H1 (cell line): ENCODE measurements at regions not wholly inside any gene's neighbourhood (a gene's known extent, or its start where the extent isn't known, plus 50 kb on each side); places are given as distances from the start of the nearest gene placed in this dataset.

Source experiments
- CTCF ChIA-PET: fragments of 300-600 bp; sonication (Branson Sonifier 250); formaldehyde crosslinking; loops from one replicate; lab custom pipeline; 2021; ENCODE audit not compliant: partially characterized antibody; lab: Charles Lee
- POLR2A ChIA-PET: fragments of 300-600 bp; sonication (Branson Sonifier 250); formaldehyde crosslinking; loops from one replicate; lab custom pipeline; 2021; ENCODE audit warnings: inconsistent platforms; ENCODE audit not compliant: partially characterized antibody; lab: Charles Lee
- DNase-seq, 2 experiments: peaks; one replicate each; pipeline versions ENCODE4 v3.0.0 to v3.0.0-alpha.2; 2010 to 2022; ENCODE audit warnings: low spot score in 2 of 2, low read depth in 1 of 2, mixed read lengths in 1 of 2
- FAIRE-seq: peaks from 2 replicates; lab custom pipeline; 2011; peaks lifted over from hg19 to GRCh38; lab: Jason Lieb, UNC
- H2AFZ ChIP-seq: 2 replicates; pipeline ENCODE4 v1.8.1; 2012; ENCODE audit warnings: low read length, inconsistent platforms
- H2AK5ac ChIP-seq: 2 replicates; pipeline ENCODE4 v1.6.1; 2013; ENCODE audit warnings: low read depth, low read length
- H2BK120ac ChIP-seq: replicated peaks from 2 replicates; pipeline ENCODE3; 2013; ENCODE audit warnings: low read depth, low read length, inconsistent platforms
- H2BK12ac ChIP-seq: 2 replicates; pipeline ENCODE4 v1.6.1; 2013; ENCODE audit warnings: low read depth, low read length
- H2BK15ac ChIP-seq: 2 replicates; pipeline ENCODE4 v1.6.1; 2013; ENCODE audit warnings: low read length
- H2BK20ac ChIP-seq: 2 replicates; pipeline ENCODE4 v1.6.1; 2013; ENCODE audit warnings: low read length
- H2BK5ac ChIP-seq: 2 replicates; pipeline ENCODE4 v1.6.1; 2013; ENCODE audit warnings: low read depth, low read length
- H3K14ac ChIP-seq: 2 replicates; pipeline ENCODE4 v1.6.1; 2013; ENCODE audit warnings: inconsistent platforms; ENCODE audit not compliant: insufficient read length
- H3K18ac ChIP-seq: 2 replicates; pipeline ENCODE4 v1.6.1; 2013; ENCODE audit warnings: low read length; ENCODE audit errors: extremely low read depth
- H3K23ac ChIP-seq: 2 replicates; pipeline ENCODE4 v1.6.1; 2013; ENCODE audit warnings: inconsistent platforms; ENCODE audit not compliant: insufficient read length
- H3K23me2 ChIP-seq: 2 replicates; pipeline ENCODE4 v1.6.1; 2013; ENCODE audit warnings: low read depth, low read length
- H3K27ac ChIP-seq: 2 replicates; pipeline ENCODE4 v1.6.1; 2011; ENCODE audit warnings: low read depth, low read length, inconsistent platforms
- H3K27me3 ChIP-seq, 4 experiments: replicated peaks in 1 of 4; 1 replicate in 1 of 4; 2 replicates in 3 of 4; pipeline versions ENCODE4 v1.6.1 to v1.8.1; 2011 to 2013; ENCODE audit warnings: low read length in 3 of 4, mild to moderate bottlenecking in 3 of 4, inconsistent platforms in 2 of 4, mixed read lengths in 2 of 4, moderate library complexity in 1 of 4; ENCODE audit not compliant: control insufficient read depth in 3 of 4, insufficient read depth in 3 of 4; ENCODE audit errors: extremely low read depth in 1 of 4
- H3K36me3 ChIP-seq, 4 experiments: 2 replicates each; pipeline versions ENCODE4 v1.6.1 to v1.8.1; 2011 to 2013; ENCODE audit warnings: mild to moderate bottlenecking in 4 of 4, low read length in 3 of 4, moderate library complexity in 2 of 4, control low read depth in 1 of 4, inconsistent platforms in 1 of 4; ENCODE audit not compliant: insufficient read depth in 4 of 4, control insufficient read depth in 2 of 4
- H3K4ac ChIP-seq: replicated peaks from 2 replicates; pipeline ENCODE3; 2013; ENCODE audit warnings: low read length, low read depth, mixed read lengths, inconsistent platforms; ENCODE audit not compliant: insufficient read length
- H3K4me1 ChIP-seq, 4 experiments: replicated peaks in 1 of 4; 1 replicate in 1 of 4; 2 replicates in 3 of 4; pipeline versions ENCODE4 v1.6.1 to v1.8.1; 2011 to 2013; ENCODE audit warnings: low read length in 3 of 4, inconsistent platforms in 2 of 4, mixed read lengths in 1 of 4; ENCODE audit not compliant: insufficient read depth in 4 of 4, control insufficient read depth in 3 of 4
- H3K4me2 ChIP-seq, 2 experiments: 2 replicates each; pipeline versions ENCODE4 v1.6.1 to v1.8.1; 2011 to 2013; ENCODE audit warnings: low read depth in 2 of 2, low read length in 2 of 2, control low read depth in 1 of 2, inconsistent platforms in 1 of 2, mild to moderate bottlenecking in 1 of 2; ENCODE audit not compliant: insufficient read depth in 1 of 2
- H3K4me3 ChIP-seq, 4 experiments: fragments of 200-600, 300-600 bp in 1 of 4; sonication (generic), shearing (Covaris generic), sonication (Bioruptor Twin) in 1 of 4; 2 replicates each; pipeline versions ENCODE4 v1.5.1 to v1.8.1; 2011 to 2016; ENCODE audit warnings: low read length in 4 of 4, low read depth in 3 of 4, control low read depth in 2 of 4, inconsistent platforms in 2 of 4, mild to moderate bottlenecking in 2 of 4, mixed read lengths in 1 of 4, moderate library complexity in 1 of 4; ENCODE audit not compliant: insufficient read depth in 2 of 4; ENCODE audit errors: extremely low read depth in 1 of 4
- H3K56ac ChIP-seq: replicated peaks from 2 replicates; pipeline ENCODE3; 2013; ENCODE audit warnings: low read depth, mild to moderate bottlenecking, mixed read lengths, low read length, inconsistent platforms; ENCODE audit not compliant: insufficient read length
- H3K79me1 ChIP-seq: 2 replicates; pipeline ENCODE4 v1.6.1; 2013; ENCODE audit warnings: low read depth, low read length, control low read depth
- H3K79me2 ChIP-seq, 2 experiments: 2 replicates each; pipeline versions ENCODE4 v1.6.1 to v1.8.1; 2012 to 2013; ENCODE audit warnings: low read length in 2 of 2, mild to moderate bottlenecking in 2 of 2, inconsistent platforms in 1 of 2; ENCODE audit not compliant: insufficient read depth in 2 of 2, control insufficient read depth in 1 of 2
- H3K9ac ChIP-seq, 4 experiments: replicated peaks in 1 of 4; 1 replicate in 1 of 4; 2 replicates in 3 of 4; pipeline versions ENCODE4 v1.6.1 to v1.8.1; 2011 to 2013; ENCODE audit warnings: low read depth in 3 of 4, low read length in 3 of 4, control low read depth in 2 of 4, mild to moderate bottlenecking in 2 of 4, moderate library complexity in 2 of 4, inconsistent platforms in 1 of 4; ENCODE audit errors: extremely low read depth in 1 of 4
- H3K9me3 ChIP-seq, 2 experiments: 2 replicates each; pipeline versions ENCODE4 v1.6.1 to v1.8.1; 2012 to 2013; ENCODE audit warnings: mild to moderate bottlenecking in 2 of 2, moderate library complexity in 2 of 2, control low read depth in 1 of 2, inconsistent platforms in 1 of 2, low read depth in 1 of 2, low read length in 1 of 2, mixed read lengths in 1 of 2; ENCODE audit not compliant: insufficient read depth in 2 of 2
- H4K20me1 ChIP-seq, 2 experiments: replicated peaks in 1 of 2; 2 replicates each; pipeline versions ENCODE3 to v1.8.1; 2011 to 2013; ENCODE audit warnings: inconsistent platforms in 2 of 2, low read length in 2 of 2, mild to moderate bottlenecking in 1 of 2; ENCODE audit not compliant: insufficient read depth in 2 of 2, control insufficient read depth in 1 of 2
- H4K5ac ChIP-seq: 2 replicates; pipeline ENCODE4 v1.6.1; 2013; ENCODE audit warnings: low read length, low read depth, mixed read lengths, inconsistent platforms; ENCODE audit not compliant: insufficient read length
- H4K8ac ChIP-seq: 2 replicates; pipeline ENCODE4 v1.8.0; 2013; ENCODE audit warnings: mild to moderate bottlenecking, moderate library complexity, low read length, inconsistent platforms; ENCODE audit not compliant: insufficient read depth; ENCODE audit errors: extremely low read depth
- H4K91ac ChIP-seq: replicated peaks from 2 replicates; pipeline ENCODE3; 2013; ENCODE audit warnings: low read length, mixed read lengths, inconsistent platforms; ENCODE audit not compliant: insufficient read length
- RAD21 ChIP-seq, 2 experiments: IDR thresholded peaks in 1 of 2; conservative IDR thresholded peaks in 1 of 2; 2 replicates each; pipeline ENCODE4 v1.6.1; 2011; ENCODE audit warnings: low read depth in 2 of 2, low read length in 2 of 2, improper control_type of control experiment in 1 of 2, inconsistent platforms in 1 of 2, mild to moderate bottlenecking in 1 of 2, moderate library complexity in 1 of 2
- SRF ChIP-seq: IDR thresholded peaks from 2 replicates; pipeline ENCODE4 v1.6.1; 2011; ENCODE audit warnings: mild to moderate bottlenecking, low read depth, low read length, moderate library complexity
- WGBS, 2 experiments: shearing (Covaris generic) in 1 of 2; methylation state at CpG; one replicate each; pipeline versions ENCODE4 v1.1.6 to v1.1.7; 2013 to 2015; ENCODE audit warnings: low lambda C conversion rate in 2 of 2, mixed read lengths in 2 of 2, inconsistent platforms in 1 of 2, low coverage in 1 of 2, missing lambda C conversion rate in 1 of 2; ENCODE audit not compliant: insufficient replicate concordance in 2 of 2, insufficient coverage in 1 of 2, insufficient read length in 1 of 2; ENCODE audit errors: extremely low coverage in 1 of 2, missing lambda C conversion rate in 1 of 2; 5-methylcytosine and 5-hydroxymethylcytosine counted together
- TF ChIP-seq, protein P1 (sequence below), 3 experiments: IDR thresholded peaks; 1 replicate in 2 of 3; 2 replicates in 1 of 3; pipeline versions ENCODE4 v1.5.1 to v1.6.1; 2011; ENCODE audit warnings: low read length in 3 of 3, mild to moderate bottlenecking in 3 of 3, inconsistent platforms in 2 of 3, low read depth in 1 of 3, moderate library complexity in 1 of 3; ENCODE audit not compliant: insufficient read depth in 1 of 3; ENCODE audit errors: control extremely low read depth in 1 of 3

DNA sequence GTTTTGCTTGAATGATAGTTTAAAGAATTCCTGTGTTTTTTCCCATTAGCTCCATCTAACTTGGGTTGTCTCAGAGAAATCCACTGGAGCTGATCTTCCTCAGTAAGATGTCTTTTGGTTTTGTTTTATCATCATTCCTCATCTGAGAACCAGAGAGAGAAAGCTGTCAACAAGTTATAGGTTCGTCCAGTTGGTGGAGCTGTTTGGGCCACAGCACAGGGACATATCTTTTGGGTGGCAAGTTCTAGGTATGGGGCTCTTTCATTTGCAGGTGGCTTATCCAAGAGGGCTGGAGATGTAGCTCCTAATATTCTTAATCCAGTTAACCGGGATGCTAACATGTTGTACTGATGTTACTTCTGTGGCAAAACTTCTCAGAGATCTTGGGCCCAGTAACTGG is 174.2 kb downstream of the KCNRG start:
- H3K23me2 ChIP-seq: no peaks in the 10 kb centered on the region
- no peak for DNase-seq
- no peak overlapping the region for H3K18ac ChIP-seq
- H3K23ac ChIP-seq: no peak overlapping the region
- H4K5ac ChIP-seq: no peak overlapping the region
- H4K20me1 ChIP-seq: no peaks in the 10 kb centered on the region
- H2AK5ac ChIP-seq: no peak overlapping the region
- H3K14ac ChIP-seq: no peak overlapping the region
- H3K4me2 ChIP-seq: no peak overlapping the region
- no peaks in the 10 kb centered on the region for H3K27me3 ChIP-seq
- H2BK20ac ChIP-seq: no peak overlapping the region
- no peak overlapping the region for H2BK15ac ChIP-seq
- TF ChIP-seq, protein P1, sequence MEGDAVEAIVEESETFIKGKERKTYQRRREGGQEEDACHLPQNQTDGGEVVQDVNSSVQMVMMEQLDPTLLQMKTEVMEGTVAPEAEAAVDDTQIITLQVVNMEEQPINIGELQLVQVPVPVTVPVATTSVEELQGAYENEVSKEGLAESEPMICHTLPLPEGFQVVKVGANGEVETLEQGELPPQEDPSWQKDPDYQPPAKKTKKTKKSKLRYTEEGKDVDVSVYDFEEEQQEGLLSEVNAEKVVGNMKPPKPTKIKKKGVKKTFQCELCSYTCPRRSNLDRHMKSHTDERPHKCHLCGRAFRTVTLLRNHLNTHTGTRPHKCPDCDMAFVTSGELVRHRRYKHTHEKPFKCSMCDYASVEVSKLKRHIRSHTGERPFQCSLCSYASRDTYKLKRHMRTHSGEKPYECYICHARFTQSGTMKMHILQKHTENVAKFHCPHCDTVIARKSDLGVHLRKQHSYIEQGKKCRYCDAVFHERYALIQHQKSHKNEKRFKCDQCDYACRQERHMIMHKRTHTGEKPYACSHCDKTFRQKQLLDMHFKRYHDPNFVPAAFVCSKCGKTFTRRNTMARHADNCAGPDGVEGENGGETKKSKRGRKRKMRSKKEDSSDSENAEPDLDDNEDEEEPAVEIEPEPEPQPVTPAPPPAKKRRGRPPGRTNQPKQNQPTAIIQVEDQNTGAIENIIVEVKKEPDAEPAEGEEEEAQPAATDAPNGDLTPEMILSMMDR (IDR thresholded peaks at IDR 0.05; ENCODE audit: control extremely low read depth in 1 of 3, insufficient read depth in 1 of 3, low read depth in 1 of 3, low read length in 3 of 3): peak; percentile 13 to 57 (median 25); a peak in 2 of 4 replicates
- TF ChIP-seq SRF (no peak), RAD21 (IDR thresholded peaks at IDR 0.05 in 1 of 2, conservative IDR thresholded peaks at IDR 0.05 in 1 of 2; ENCODE audit: low read depth in 2 of 2, low read length in 2 of 2) (peak; percentile 28 to 54; a peak in 3 of 4 replicates)
- no peak overlapping the region for H3K4ac ChIP-seq
- H3K27ac ChIP-seq: no peak overlapping the region
- H3K79me2 ChIP-seq: no peaks in the 10 kb centered on the region
- no peaks in the 10 kb centered on the region for H3K36me3 ChIP-seq
- no peak overlapping the region for H3K9ac ChIP-seq
- H3K9me3 ChIP-seq: no peaks in the 10 kb centered on the region
- FAIRE-seq: peak; percentile 92
- no peak overlapping the region for H2BK12ac ChIP-seq
- no peak overlapping the region for H2AFZ ChIP-seq
- H3K4me1 ChIP-seq: peaks cover 0 to 3% (median under 1%) of the 10 kb centered on the region in 4 experiments; a peak in 2 of 7 replicates
- H3K56ac ChIP-seq: no peak overlapping the region
- H2BK120ac ChIP-seq: no peak overlapping the region
- H3K79me1 ChIP-seq: no peaks in the 10 kb centered on the region
- H2BK5ac ChIP-seq: no peak overlapping the region
- no peak overlapping the region for H3K4me3 ChIP-seq
- no peak overlapping the region for H4K8ac ChIP-seq
- WGBS, 2 experiments: 71% methylated on average over 2 of the region's 2 CpGs; no CpG with 5 or more reads in 1 of the 2 experiments
- POLR2A ChIA-PET: no interaction called here
- H4K91ac ChIP-seq: no peak overlapping the region
- CTCF ChIA-PET: interaction anchor here (0.6 to 2.2 kb wide), 17 partner anchors 12 to 753 kb away, joined by 3 to 18 read pairs (median 4); no protein-coding TSS in a partner anchor
